Left kidney (tissue), 1 donor: ENCODE measurements at regions not wholly inside any gene's neighbourhood (a gene's known extent, or its start where the extent isn't known, plus 50 kb on each side); places are given as distances from the start of the nearest gene placed in this dataset.
"Not testable (repeated sequence)": the region's sequence is repeated elsewhere in the genome, so short reads cannot be mapped to it uniquely, and the experiment has no call there.

Experiments
- DNase-seq: peaks from one replicate; pipeline ENCODE4 v3.0.0-alpha.2; 2013

DNA sequence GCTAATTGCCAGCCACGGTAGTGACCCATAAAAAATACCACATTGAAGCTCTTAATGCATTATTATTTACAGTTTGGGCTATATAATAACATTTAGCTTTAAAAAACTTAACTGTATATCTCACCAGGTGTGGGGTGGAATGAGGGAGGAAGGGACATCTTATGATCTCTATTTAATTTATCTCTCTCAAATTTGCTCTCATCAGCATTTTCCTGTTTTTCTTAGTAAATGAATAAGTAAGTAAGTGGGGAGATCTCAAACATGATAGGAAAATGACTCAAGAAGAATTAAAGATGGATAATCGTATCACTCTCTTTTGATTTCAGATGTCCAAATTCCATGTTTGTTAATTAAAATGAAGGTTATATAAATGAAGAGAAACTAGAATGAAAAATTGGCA is 200.7 kb upstream of the NR3C2 start:
- DNase-seq = no peak

DNA sequence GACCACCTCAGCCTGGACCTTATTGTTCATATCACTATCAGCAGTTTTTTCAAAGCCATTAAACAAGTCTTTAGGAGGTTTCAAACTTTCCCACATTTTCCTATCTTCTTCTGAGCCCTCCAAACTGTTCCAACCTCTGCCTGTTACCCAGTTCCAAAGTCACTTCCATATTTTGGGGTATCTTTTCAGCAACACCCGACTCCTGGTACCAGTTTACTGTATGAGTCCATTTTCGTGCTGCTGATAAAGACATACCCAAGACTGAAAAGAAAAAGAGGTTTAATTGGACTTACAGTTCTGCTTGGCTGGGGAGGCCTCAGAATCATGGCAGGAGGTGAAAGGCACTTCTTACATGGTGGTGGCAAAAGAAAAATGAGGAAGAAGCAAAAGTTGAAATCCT is 195.9 kb upstream of the NR3C2 start:
- not testable (repeated sequence) for DNase-seq

DNA sequence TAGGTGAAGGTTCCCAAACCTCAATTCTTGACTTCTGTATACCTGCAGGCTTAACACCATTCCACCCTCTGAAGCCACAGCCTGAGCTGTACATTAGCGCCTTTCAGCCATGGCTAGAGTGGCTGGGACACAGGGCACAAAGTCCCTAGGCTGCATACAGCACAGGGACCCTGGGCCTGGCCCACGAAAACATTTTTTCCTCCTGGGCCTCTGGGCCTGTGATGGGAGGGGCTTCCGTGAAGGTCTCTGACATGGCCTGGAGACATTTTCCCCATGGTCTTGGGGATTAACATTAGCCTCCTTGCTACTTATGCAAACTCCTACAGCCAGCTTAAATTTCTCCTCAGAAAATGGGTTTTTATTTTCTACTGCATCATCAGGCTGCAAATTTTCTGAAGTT is 195.2 kb upstream of the NR3C2 start:
- DNase-seq = not testable (repeated sequence)

DNA sequence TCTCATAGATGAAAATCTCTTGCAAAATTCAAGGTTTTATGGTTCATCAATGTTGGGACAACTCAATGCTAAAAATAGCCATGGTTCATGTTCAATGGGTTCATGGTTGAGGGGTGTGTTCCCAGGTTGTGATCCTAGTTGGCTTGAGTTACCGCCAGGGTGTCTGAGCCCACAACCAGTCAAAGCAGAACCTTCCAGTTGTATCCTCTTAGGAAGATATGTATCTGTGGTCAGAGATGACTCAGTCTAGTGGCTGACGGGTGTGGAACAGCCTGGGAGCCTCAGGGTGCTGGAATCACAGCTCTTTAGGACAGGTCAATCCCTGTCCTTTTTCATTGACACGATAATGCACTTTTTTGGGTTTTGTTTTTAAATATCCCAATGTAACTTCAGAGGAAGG is 192.3 kb upstream of the NR3C2 start:
- no peak for DNase-seq

DNA sequence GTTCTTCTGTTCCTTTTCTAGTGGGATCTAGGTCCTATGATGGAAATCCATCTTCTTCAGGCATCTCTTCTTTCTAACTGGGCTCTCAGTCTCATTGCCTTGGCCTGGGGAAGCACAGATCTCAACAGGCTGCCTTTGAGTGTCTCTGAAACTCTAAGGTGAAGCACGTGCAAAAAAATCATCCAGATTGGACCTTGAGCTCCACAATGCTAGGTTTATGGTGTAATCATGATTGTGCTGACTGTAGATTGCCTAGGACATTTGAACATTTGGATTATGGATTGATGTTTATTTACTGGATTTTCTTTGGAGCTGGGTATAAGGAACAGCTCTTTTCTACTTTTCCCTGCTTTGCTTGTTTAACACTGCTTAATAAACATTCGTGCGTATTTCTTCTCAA is 191.5 kb upstream of the NR3C2 start:
- DNase-seq = no peak

DNA sequence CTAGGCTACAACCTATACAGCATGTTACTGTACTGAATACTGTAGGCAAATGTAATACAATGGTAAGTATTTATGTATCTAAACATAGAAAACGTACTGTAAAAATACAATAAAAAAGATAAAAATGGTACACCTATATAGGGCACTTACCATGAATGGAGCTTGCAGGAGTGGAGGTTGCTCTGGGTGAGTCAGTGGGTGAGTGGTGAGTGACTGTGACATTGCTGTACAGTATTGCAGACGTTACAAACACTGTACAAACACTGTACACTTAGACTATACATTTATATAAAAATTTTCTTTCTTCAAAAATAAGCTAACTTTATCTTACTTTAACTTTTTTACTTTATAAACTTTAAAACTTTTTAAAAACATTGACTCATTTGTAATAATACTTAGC is 190.3 kb upstream of the NR3C2 start:
- DNase-seq = no peak

DNA sequence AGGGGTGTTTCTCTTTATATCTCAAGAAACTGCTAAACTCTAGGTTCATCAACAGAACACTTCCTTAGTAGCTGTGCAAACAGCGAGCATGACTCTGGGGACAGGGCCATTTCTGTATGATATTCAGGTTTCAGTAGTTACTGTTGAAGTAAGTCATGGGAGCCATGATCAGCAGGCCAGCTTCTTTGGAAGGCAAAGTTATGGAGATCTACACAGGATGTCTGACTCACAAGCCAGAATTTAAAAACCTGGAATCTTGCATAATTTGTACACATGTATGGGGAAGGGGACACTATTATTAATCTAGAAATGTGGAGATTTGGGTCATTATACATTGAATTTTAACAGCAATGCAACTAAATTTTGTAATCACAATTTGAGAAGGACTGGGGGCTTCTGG is 187.8 kb upstream of the NR3C2 start:
- DNase-seq = no peak

DNA sequence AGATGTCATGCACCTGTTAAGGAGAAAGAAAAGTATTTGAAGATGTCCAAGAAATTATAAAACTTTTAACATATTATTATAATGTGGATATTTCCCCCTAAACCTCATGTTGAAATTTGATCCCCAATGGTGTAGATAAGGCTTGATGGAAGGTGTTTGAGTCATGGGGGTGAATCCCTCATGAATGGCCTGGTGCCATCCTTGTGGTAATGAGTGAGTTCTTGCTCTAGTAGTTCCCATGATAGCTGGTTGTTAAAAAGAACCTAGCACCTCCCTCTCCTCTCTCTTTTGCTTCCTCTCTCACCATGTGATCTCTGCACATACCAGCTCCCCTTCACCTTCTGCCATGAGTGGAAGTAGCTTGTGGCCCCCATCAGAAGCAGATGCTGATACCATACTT is 176.6 kb upstream of the NR3C2 start:
- no peak for DNase-seq

DNA sequence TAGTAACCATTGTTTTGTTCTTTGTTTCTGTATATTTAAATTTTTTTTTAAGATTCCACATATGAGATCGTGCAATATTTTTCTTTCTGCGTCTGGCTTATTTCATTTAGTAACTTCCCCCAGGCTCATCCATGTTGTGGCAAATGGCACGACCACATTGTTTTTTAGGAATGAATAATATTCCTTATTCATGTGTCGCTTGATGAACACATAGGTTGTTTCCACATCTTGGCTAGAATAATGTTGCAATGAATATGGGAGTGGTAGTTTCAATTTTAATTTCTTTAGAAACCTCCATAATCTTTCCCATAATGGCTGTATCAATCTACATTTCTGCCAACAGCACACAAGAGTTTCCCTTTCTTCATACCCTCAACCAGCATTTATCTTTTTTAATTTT is 166.8 kb upstream of the NR3C2 start:
- no peak for DNase-seq

DNA sequence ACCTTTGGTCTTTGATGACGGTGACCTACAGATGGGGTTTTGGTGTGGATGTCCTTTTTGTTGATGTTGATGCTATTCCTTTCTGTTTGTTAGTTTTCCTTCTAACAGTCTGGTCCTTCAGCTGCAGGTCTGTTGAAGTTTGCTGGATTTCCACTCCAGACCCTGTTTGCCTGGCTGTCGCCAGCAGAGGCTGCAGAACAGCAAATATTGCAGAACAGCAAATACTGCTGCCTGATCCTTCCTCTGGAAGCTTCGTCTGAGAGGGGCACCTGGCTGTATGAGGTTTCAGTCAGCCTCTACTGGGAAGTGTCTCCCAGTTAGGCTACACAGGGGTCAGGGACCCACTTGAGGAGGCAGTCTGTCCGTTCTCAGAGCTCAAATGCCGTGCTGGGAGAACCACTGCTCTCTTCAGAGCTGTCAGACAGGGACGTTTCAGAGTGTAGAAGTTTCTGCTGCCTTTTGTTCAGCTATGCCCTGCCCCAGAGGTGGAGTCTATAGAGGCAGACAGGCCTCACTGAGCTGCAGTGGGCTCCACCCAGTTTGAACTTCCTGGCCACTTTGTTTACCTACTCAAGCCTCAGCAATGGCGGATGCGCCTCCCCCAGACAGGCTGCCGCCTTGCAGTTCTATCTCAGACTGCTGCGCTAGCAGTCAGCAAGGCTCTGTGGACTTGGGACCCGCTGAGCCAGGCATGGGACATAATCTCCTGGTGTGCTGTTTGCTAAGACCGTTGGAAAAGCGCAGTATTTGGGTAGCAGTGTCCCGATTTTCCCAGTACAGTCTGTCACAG is 156.4 kb upstream of the NR3C2 start:
- not testable (repeated sequence) for DNase-seq

DNA sequence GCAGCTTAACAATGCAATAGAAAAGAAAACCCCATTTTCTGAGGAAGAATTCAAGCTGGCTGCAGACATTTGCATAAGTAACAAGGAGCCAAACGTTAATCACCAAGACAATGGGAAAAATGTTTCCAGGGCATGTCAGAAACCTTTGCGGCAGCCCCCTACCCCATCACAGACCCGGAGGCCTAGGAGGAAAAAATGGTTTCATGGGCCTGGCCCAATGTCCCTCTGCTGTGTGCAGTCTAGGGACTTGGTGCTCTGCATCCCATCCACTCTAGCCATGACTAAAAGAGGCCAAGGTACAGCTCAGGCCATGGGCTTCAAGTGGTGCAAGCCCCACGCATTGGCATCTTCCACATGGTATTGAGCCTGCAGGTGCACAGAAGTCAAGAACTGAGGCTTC is 147.0 kb upstream of the NR3C2 start:
- DNase-seq = no peak

DNA sequence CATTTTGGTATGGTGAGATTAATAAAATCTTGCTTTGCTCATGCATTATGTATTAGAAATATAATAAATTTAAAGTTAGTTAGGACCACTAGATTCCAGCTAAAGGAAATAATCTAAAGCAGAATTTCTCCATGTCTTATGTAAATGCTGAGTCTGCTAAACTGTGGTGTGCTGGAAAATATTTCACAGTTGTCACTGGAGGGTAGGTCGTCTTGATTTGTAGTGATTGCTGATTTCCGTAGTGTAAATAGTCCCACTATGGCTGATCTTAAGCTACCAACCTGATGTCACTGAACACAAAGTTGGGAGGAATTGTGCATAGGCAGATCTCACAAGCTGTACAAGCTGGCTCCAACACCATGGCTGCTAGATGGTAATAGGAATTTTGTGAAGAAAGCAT is 133.4 kb upstream of the NR3C2 start:
- DNase-seq = no peak

DNA sequence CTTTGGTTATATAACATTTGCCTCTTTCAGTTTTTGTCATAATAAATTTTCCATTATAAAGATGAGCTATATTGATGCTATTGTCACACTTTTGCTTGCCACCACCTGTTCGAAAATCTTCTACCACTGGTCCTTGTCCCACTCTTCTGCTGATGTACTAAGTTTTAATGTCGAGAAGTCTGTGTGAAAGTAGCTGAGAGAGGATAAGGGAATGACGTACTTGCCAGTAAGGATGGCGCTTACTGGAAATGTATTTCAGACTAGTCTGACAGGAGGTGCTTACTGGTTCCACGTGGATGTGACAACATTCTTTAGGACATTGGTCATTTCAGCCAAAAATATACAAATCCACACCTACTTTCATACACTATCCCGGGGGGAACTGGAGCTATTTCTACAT is 132.7 kb upstream of the NR3C2 start:
- DNase-seq = no peak

DNA sequence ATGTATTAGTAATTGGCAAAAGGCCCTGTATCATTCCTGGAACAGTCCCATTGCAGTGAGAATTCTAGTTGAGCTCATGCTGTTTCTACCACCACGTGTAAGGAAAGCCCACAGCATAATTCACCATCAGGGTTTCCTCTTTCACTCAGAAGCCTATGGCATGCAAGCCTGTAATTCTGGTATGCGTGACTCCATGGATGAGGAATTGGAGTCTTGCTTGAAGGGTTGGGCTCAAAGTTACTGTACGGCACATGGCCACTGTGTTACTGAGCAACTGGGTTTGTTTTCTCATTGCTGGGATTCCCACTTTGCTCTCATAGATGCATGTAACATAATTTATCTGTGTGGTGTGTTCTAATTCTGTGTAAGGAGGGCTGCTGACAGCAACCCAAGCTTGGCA is 132.3 kb upstream of the NR3C2 start:
- peak; percentile 15 for DNase-seq

DNA sequence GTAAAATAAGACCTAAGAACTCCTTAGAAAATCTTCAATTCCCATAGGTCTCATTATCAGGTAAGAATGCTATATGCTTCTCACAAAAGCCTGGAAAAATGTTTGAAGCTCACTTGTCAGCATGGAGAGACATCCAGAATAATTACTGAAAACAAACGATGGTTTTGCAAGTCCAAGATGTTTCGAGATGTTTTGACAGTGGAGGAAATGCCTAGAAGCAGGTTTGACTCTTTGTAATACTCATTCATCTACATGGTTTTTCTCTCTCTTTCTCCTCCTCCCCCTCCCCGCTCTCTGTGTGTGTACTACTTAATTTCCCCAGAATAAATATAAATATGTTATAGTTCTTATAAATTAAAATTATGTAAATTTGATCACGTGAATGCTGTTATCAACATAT is 131.9 kb upstream of the NR3C2 start:
- no peak for DNase-seq

DNA sequence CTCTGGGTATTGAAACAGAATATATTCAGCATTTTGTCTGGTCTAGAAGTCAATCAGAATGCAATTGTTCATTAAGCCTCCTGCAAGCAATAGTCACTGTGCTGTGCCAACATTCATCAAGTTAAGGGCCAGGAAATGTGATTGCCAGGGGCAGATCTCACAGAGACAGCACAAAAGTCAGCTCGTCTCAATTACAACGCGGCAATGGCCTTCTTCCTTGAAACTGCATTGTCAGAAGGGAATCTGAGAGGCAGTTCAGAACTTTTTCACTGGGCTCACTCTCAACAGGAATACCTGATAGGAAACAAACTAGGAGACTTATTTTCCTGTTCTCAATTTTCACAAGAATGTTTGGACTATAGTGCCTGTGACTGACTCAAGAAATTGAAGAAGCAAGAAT is 131.1 kb upstream of the NR3C2 start:
- peak; percentile 28 for DNase-seq

DNA sequence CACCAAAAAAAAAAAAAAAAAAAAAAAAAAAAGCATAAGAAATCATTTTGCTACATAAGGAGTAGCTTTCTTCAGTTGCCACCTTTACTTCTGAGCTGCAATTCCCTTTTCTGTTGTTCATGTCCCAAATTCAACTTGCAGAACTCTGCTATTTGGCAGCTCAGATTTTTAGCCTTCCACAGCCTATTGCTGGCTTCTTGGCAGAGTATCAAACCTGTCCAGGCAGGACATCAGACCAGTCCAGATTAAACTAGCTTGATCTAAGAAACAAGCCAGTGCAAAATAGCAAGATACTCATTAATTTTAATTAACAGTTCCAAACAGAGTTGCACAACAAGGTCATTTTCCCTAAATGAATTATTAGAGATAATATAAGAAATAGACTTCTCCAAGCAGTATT is 123.6 kb upstream of the NR3C2 start:
- peak; percentile 17 for DNase-seq

DNA sequence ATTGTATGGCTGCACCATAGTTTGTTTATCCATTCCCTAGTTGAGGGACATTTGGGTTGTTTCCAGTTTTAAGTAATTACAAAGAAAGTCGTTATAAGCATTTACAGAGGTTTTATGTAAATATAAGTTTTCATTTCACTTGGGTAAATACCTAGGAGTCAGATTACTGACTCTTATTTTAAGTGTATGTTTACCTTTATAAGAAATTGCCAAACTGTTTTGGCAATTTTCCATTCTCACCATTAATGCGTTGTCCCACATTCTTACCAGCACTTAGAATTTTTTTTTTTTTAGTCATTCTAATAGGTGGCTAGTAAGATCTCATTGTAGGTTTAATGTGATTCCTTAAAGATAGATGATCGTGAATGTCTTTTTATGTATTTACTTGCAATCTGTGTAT is 121.5 kb upstream of the NR3C2 start:
- DNase-seq = no peak

DNA sequence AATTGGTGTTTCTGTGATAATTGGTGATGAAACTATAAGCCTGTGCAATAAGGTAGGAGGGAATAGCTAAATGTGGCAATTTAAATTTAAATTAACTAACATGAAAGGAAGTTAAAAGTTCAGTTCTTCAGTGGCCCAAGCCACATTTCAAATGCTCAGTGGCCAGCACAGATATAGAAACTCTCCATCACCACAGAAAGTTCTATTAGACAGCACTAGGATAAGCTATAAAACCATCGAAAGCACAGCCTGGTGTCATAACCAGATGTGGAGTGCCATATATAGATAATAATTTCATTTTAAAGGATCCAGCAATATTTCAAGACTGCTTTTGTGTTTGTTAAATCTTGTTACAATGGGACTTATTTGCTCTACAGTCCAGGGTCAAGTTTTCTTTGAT is 119.3 kb upstream of the NR3C2 start:
- DNase-seq = no peak

DNA sequence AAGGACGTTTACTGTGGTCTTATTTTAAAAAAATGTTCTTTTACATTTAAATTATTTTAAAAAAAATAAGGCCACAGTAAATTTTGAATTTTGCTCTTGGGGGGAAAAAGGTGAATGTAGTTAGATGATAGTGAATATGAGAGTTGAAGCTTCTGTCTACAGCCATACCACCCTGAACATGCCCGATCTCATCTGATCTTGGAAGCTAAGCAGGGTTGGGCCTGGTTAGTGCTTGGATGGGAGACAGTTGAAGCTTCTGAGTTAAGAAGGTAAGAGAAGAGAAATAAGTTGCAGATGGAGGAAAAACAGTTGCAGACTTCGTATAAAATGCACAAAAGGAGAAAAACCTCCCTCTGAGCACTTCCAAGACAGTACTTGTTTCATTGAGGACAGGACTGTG is 115.6 kb upstream of the NR3C2 start:
- no peak for DNase-seq

DNA sequence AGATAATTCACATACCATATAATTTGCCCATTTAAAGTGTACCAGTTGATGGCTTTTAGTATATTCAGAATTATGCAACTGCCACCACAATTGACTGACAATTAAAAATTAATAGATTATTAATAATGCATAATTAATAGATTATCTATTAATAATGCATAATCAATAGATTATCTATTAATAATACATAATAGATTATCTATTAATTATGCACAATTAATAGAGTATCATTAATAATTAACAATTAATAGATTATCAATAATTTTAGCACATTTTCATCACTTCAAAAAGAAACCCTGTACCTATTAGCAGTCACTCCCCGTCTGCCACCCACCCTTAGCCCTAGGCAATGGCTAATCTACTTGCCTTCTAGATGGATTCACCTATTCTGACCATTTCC is 108.6 kb upstream of the NR3C2 start:
- no peak for DNase-seq

DNA sequence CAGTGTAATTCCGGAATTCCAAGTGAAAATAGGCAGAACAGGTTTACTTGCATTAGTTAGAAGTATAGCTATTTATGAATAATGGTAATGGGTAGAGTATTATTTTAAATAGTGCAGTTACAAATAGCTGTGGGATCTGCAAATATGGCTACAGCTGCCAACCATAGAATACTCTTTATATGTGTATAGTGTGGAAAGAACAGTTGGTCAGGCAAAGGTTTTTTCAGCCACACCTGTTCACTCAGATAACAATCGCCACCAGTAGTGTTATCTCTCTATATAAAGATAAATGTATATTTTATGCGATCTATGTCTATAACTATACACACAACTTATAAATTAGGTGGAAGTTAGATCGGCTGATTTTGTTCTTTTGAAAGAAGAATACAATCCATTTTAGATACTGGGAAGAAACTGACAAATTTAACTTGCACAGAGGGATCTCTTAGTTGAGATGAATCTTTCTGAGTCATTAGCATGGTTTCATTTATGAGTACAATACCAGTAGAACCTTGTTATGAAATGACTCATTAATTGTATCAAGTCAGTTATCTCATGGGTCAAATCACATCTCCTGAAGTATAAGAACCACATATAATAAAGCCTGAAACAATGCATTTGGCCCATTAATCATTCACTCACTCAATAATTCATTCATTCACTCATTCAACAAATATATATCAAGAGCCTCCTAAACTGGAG is 100.9 kb upstream of the NR3C2 start:
- no peak for DNase-seq

DNA sequence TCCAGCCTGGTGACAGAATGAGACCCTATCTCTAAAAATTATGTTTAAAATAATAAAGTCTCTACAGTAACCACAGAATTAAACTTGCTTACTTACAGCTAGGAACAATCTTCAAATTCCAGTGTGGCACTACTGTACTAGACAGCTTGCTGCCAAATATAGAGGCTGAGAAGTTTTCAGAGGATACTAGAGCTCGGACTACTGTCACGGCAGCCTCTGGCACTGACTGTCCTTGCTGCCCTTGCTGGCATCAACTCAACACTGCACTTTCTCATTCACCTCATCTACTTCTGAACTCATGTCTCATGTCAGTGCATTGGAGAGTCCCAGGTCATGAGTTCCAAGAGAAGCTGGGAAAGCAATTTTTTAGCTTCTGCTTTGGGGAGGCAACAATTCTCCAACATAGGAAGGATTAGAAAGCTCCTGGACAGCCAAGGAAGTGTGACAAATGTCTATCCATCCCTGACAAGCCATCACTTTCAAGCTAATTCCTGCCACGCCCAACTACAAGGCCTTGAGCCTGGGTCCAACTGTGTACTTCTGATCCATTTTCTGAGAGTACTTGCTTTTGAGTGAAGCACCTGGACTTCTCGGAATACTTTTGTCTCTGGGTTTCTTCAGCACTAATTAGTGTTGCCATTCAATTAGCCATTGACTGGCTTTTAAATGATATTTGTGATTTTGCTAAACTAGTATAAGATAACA is 98.6 kb upstream of the NR3C2 start:
- no peak for DNase-seq
